T-helper 1 cell treated with Interleukin-12 subunit alpha and Interleukin-12 subunit beta and Interleukin-4 antibody, amounts not matched to agents 30 μg/mL and 1 μg/mL, for 36 hours (primary cell): ENCODE measurements at regions not wholly inside any gene's neighbourhood (a gene's known extent, or its start where the extent isn't known, plus 50 kb on each side); places are given as distances from the start of the nearest gene placed in this dataset.

Source experiments
- H3K27ac Mint-ChIP-seq: one replicate; pipeline ENCODE4 v1.8.0; 2021; ENCODE audit warnings: mild to moderate bottlenecking, mixed read lengths
- H3K27me3 Mint-ChIP-seq: one replicate; pipeline ENCODE4 v1.8.0; 2021; ENCODE audit warnings: low read depth, mixed read lengths
- H3K36me3 Mint-ChIP-seq: one replicate; pipeline ENCODE4 v1.8.0; 2021; ENCODE audit warnings: low read depth, mixed read lengths
- H3K4me1 Mint-ChIP-seq: one replicate; pipeline ENCODE4 v1.8.0; 2021; ENCODE audit warnings: low read depth, mixed read lengths
- H3K4me3 Mint-ChIP-seq: one replicate; pipeline ENCODE4 v1.8.0; 2021; ENCODE audit warnings: mild to moderate bottlenecking, moderate library complexity, mixed read lengths
- H3K9me3 Mint-ChIP-seq: one replicate; pipeline ENCODE4 v1.8.0; 2021; ENCODE audit warnings: mixed read lengths

- Mint-ChIP-seq H3K36me3 (no peaks in the 10 kb centered on the region), H3K27me3 (no peaks in the 10 kb centered on the region), H3K4me3 (no peak overlapping the region), H3K9me3 (peaks cover 46% of the 10 kb centered on the region), H3K27ac (no peak overlapping the region), H3K4me1 (no peaks in the 10 kb centered on the region)
These were observed 943.8 kb downstream of the TYW1 start for GRCh38 chr7:67940400-67940799.

- no peaks in the 10 kb centered on the region for H3K36me3 Mint-ChIP-seq
- H3K27me3 Mint-ChIP-seq, result no peaks in the 10 kb centered on the region
- H3K4me3 Mint-ChIP-seq, result no peak overlapping the region
- H3K9me3 Mint-ChIP-seq, result peaks cover 43% of the 10 kb centered on the region
- no peaks in the 10 kb centered on the region for H3K4me1 Mint-ChIP-seq
- H3K27ac Mint-ChIP-seq, result no peak overlapping the region
These were observed 950.6 kb downstream of the TYW1 start for GRCh38 chr7:67947191-67947590.

GRCh38 chr7:67947646-67948045 is 951.0 kb downstream of the TYW1 start:
- no peaks in the 10 kb centered on the region for H3K36me3 Mint-ChIP-seq
- no peaks in the 10 kb centered on the region for H3K4me1 Mint-ChIP-seq
- H3K27me3 Mint-ChIP-seq, result no peaks in the 10 kb centered on the region
- peaks cover 41% of the 10 kb centered on the region for H3K9me3 Mint-ChIP-seq
- no peak overlapping the region for H3K27ac Mint-ChIP-seq
- H3K4me3 Mint-ChIP-seq, result no peak overlapping the region

- Mint-ChIP-seq H3K27me3 (no peaks in the 10 kb centered on the region), H3K36me3 (no peaks in the 10 kb centered on the region), H3K4me1 (no peaks in the 10 kb centered on the region), H3K9me3 (peaks cover 41% of the 10 kb centered on the region), H3K4me3 (no peak overlapping the region), H3K27ac (no peak overlapping the region)
These were observed 953.9 kb downstream of the TYW1 start for GRCh38 chr7:67950321-67951083.

- Mint-ChIP-seq H3K27ac (no peak overlapping the region), H3K27me3 (no peaks in the 10 kb centered on the region), H3K9me3 (peaks cover 53% of the 10 kb centered on the region), H3K4me3 (no peak overlapping the region), H3K4me1 (no peaks in the 10 kb centered on the region), H3K36me3 (no peaks in the 10 kb centered on the region)
These were observed 958.4 kb downstream of the TYW1 start for GRCh38 chr7:67955061-67955460.

GRCh38 chr7:67962863-67963262 is 966.2 kb downstream of the TYW1 start:
- no peaks in the 10 kb centered on the region for H3K4me1 Mint-ChIP-seq
- H3K27me3 Mint-ChIP-seq, result no peaks in the 10 kb centered on the region
- H3K4me3 Mint-ChIP-seq, result no peak overlapping the region
- H3K9me3 Mint-ChIP-seq, result peaks cover 25% of the 10 kb centered on the region
- no peak overlapping the region for H3K27ac Mint-ChIP-seq
- no peaks in the 10 kb centered on the region for H3K36me3 Mint-ChIP-seq

- Mint-ChIP-seq H3K36me3 (no peaks in the 10 kb centered on the region), H3K27me3 (no peaks in the 10 kb centered on the region), H3K4me1 (no peaks in the 10 kb centered on the region), H3K9me3 (peaks cover 22% of the 10 kb centered on the region), H3K4me3 (no peak overlapping the region), H3K27ac (no peak overlapping the region)
These were observed 979.9 kb downstream of the TYW1 start for GRCh38 chr7:67976490-67976889.

- H3K9me3 Mint-ChIP-seq, result peaks cover 25% of the 10 kb centered on the region
- no peak overlapping the region for H3K4me3 Mint-ChIP-seq
- no peak overlapping the region for H3K27ac Mint-ChIP-seq
- no peaks in the 10 kb centered on the region for H3K4me1 Mint-ChIP-seq
- H3K36me3 Mint-ChIP-seq, result no peaks in the 10 kb centered on the region
- H3K27me3 Mint-ChIP-seq, result no peaks in the 10 kb centered on the region
These were observed 986.9 kb downstream of the TYW1 start for GRCh38 chr7:67983486-67983885.

GRCh38 chr7:67984326-67984725 is 987.7 kb downstream of the TYW1 start:
- H3K27me3 Mint-ChIP-seq, result no peaks in the 10 kb centered on the region
- H3K4me3 Mint-ChIP-seq, result no peak overlapping the region
- peaks cover 30% of the 10 kb centered on the region for H3K9me3 Mint-ChIP-seq
- H3K27ac Mint-ChIP-seq, result no peak overlapping the region
- no peaks in the 10 kb centered on the region for H3K4me1 Mint-ChIP-seq
- no peaks in the 10 kb centered on the region for H3K36me3 Mint-ChIP-seq

- Mint-ChIP-seq H3K36me3 (no peaks in the 10 kb centered on the region), H3K4me3 (no peak overlapping the region), H3K27ac (no peak overlapping the region), H3K27me3 (no peaks in the 10 kb centered on the region), H3K9me3 (peaks cover 20% of the 10 kb centered on the region), H3K4me1 (no peaks in the 10 kb centered on the region)
These were observed 992.5 kb downstream of the TYW1 start for GRCh38 chr7:67989142-67989541.

- H3K27me3 Mint-ChIP-seq, result no peaks in the 10 kb centered on the region
- peaks cover 20% of the 10 kb centered on the region for H3K9me3 Mint-ChIP-seq
- no peaks in the 10 kb centered on the region for H3K36me3 Mint-ChIP-seq
- no peak overlapping the region for H3K4me3 Mint-ChIP-seq
- no peaks in the 10 kb centered on the region for H3K4me1 Mint-ChIP-seq
- no peak overlapping the region for H3K27ac Mint-ChIP-seq
These were observed 993.4 kb downstream of the TYW1 start for GRCh38 chr7:67990003-67990402.

GRCh38 chr7:67990716-67991115 is 994.1 kb downstream of the TYW1 start:
- no peaks in the 10 kb centered on the region for H3K36me3 Mint-ChIP-seq
- no peaks in the 10 kb centered on the region for H3K27me3 Mint-ChIP-seq
- peaks cover 20% of the 10 kb centered on the region for H3K9me3 Mint-ChIP-seq
- no peaks in the 10 kb centered on the region for H3K4me1 Mint-ChIP-seq
- no peak overlapping the region for H3K4me3 Mint-ChIP-seq
- H3K27ac Mint-ChIP-seq, result no peak overlapping the region

GRCh38 chr7:67992287-67992686 is 995.7 kb downstream of the TYW1 start:
- Mint-ChIP-seq H3K27me3 (no peaks in the 10 kb centered on the region), H3K4me3 (no peak overlapping the region), H3K9me3 (peaks cover 23% of the 10 kb centered on the region), H3K4me1 (no peaks in the 10 kb centered on the region), H3K36me3 (no peaks in the 10 kb centered on the region), H3K27ac (no peak overlapping the region)

- Mint-ChIP-seq H3K27ac (no peak overlapping the region), H3K4me1 (no peaks in the 10 kb centered on the region), H3K36me3 (no peaks in the 10 kb centered on the region), H3K27me3 (no peaks in the 10 kb centered on the region), H3K4me3 (no peak overlapping the region), H3K9me3 (peaks cover 41% of the 10 kb centered on the region)
These were observed 1009.4 kb downstream of the TYW1 start for GRCh38 chr7:68005992-68006391.

- H3K36me3 Mint-ChIP-seq, result no peaks in the 10 kb centered on the region
- H3K27ac Mint-ChIP-seq, result no peak overlapping the region
- H3K27me3 Mint-ChIP-seq, result no peaks in the 10 kb centered on the region
- peaks cover 47% of the 10 kb centered on the region for H3K9me3 Mint-ChIP-seq
- H3K4me3 Mint-ChIP-seq, result no peak overlapping the region
- H3K4me1 Mint-ChIP-seq, result no peaks in the 10 kb centered on the region
These were observed 1010.0 kb downstream of the TYW1 start for GRCh38 chr7:68006619-68007018.

- Mint-ChIP-seq H3K4me3 (no peak overlapping the region), H3K36me3 (no peaks in the 10 kb centered on the region), H3K4me1 (no peaks in the 10 kb centered on the region), H3K27ac (no peak overlapping the region), H3K27me3 (no peaks in the 10 kb centered on the region), H3K9me3 (peaks cover 32% of the 10 kb centered on the region)
These were observed 1013.1 kb downstream of the TYW1 start for GRCh38 chr7:68009716-68010115.
